ENCODE measurements at regions not wholly inside any gene's neighbourhood (a gene's known extent, or its start where the extent isn't known, plus 50 kb on each side); places are given as distances from the start of the nearest gene placed in this dataset.

GRCh38 chr18:40274618-40275196 lies 1680.3 kb upstream of the PIK3C3 start:
- TF ChIP-seq, protein P1, sequence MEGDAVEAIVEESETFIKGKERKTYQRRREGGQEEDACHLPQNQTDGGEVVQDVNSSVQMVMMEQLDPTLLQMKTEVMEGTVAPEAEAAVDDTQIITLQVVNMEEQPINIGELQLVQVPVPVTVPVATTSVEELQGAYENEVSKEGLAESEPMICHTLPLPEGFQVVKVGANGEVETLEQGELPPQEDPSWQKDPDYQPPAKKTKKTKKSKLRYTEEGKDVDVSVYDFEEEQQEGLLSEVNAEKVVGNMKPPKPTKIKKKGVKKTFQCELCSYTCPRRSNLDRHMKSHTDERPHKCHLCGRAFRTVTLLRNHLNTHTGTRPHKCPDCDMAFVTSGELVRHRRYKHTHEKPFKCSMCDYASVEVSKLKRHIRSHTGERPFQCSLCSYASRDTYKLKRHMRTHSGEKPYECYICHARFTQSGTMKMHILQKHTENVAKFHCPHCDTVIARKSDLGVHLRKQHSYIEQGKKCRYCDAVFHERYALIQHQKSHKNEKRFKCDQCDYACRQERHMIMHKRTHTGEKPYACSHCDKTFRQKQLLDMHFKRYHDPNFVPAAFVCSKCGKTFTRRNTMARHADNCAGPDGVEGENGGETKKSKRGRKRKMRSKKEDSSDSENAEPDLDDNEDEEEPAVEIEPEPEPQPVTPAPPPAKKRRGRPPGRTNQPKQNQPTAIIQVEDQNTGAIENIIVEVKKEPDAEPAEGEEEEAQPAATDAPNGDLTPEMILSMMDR (conservative IDR thresholded peaks at IDR 0.05 in 1 of 2, IDR thresholded peaks at IDR 0.05 in 1 of 2; ENCODE audit: extremely low read depth in 1 of 2, insufficient read depth in 1 of 2, low read depth in 1 of 2, low read length in 2 of 2), result no peak
- TF ChIP-seq EZH2 (IDR thresholded peaks at IDR 0.05; ENCODE audit: borderline replicate concordance, low read length), result no peak
